DOHH2 (cell line): ENCODE measurements at regions not wholly inside any gene's neighbourhood (a gene's known extent, or its start where the extent isn't known, plus 50 kb on each side); places are given as distances from the start of the nearest gene placed in this dataset.

Source experiments
- H3F3A ChIP-seq: fragments of 200-600 bp; sonication (generic), shearing (Covaris generic); 2 replicates; pipeline ENCODE4 v1.6.0; 2016; ENCODE audit warnings: antibody characterized with exemption, mild to moderate bottlenecking; ENCODE audit not compliant: control insufficient read depth, insufficient read depth
- H3K27ac ChIP-seq: fragments of 200-600 bp; sonication (generic); 2 replicates; pipeline ENCODE4 v1.5.1; 2014; ENCODE audit warnings: low read depth, mild to moderate bottlenecking, low read length, moderate library complexity
- H3K27me3 ChIP-seq: fragments of 200-600 bp; sonication (generic); 2 replicates; pipeline ENCODE4 v1.6.1; 2014; ENCODE audit warnings: mild to moderate bottlenecking, low read length, mixed read lengths; ENCODE audit not compliant: control insufficient read depth
- H3K36me3 ChIP-seq: fragments of 200-600 bp; sonication (generic); 2 replicates; pipeline ENCODE4 v1.6.1; 2014; ENCODE audit warnings: mild to moderate bottlenecking, low read length, moderate library complexity, mixed read lengths; ENCODE audit not compliant: control insufficient read depth
- H3K4me1 ChIP-seq: fragments of 200-600 bp; sonication (generic); 2 replicates; pipeline ENCODE4 v1.6.1; 2014; ENCODE audit warnings: mild to moderate bottlenecking, low read length, mixed read lengths; ENCODE audit not compliant: control insufficient read depth
- H3K4me2 ChIP-seq: fragments of 200-600 bp; sonication (generic); 2 replicates; pipeline ENCODE4 v1.6.0; 2014; ENCODE audit warnings: mild to moderate bottlenecking, low read length, moderate library complexity
- H3K4me3 ChIP-seq: fragments of 200-600 bp; sonication (generic); 2 replicates; pipeline ENCODE4 v1.5.1; 2014; ENCODE audit warnings: mild to moderate bottlenecking, low read length, mixed read lengths
- H3K79me2 ChIP-seq: fragments of 200-600 bp; sonication (generic); 2 replicates; pipeline ENCODE4 v1.6.1; 2014; ENCODE audit warnings: mild to moderate bottlenecking, low read length, mixed read lengths; ENCODE audit not compliant: control insufficient read depth
- H3K9me2 ChIP-seq: fragments of 200-600 bp; sonication (generic); replicated peaks from 2 replicates; pipeline ENCODE4 v1.6.1; 2014; ENCODE audit warnings: mild to moderate bottlenecking, low read length, mixed read lengths; ENCODE audit not compliant: control insufficient read depth
- H3K9me3 ChIP-seq: fragments of 200-600 bp; sonication (generic); 2 replicates; pipeline ENCODE4 v1.6.1; 2014; ENCODE audit warnings: antibody characterized with exemption, low read length, mixed read lengths; ENCODE audit not compliant: control insufficient read depth, insufficient read depth
- H4K20me1 ChIP-seq: fragments of 200-600 bp; sonication (generic); 2 replicates; pipeline ENCODE4 v1.6.0; 2014; ENCODE audit warnings: low read depth, mild to moderate bottlenecking, antibody characterized with exemption, low read length, moderate library complexity; ENCODE audit not compliant: control insufficient read depth, insufficient read depth
- CTCF ChIP-seq: fragments of 200-600 bp; sonication (generic); IDR thresholded peaks from one replicate; pipeline ENCODE4 v1.5.1; 2014; ENCODE audit warnings: antibody characterized with exemption, mild to moderate bottlenecking, low read depth, low read length; ENCODE audit not compliant: poor library complexity, severe bottlenecking
- EZH2phosphoT487 ChIP-seq: fragments of 200-600 bp; sonication (generic); IDR thresholded peaks from 2 replicates; pipeline ENCODE4 v1.6.1; 2017; ENCODE audit warnings: borderline replicate concordance, mild to moderate bottlenecking, antibody characterized with exemption, low read length, moderate library complexity, mixed read lengths

GRCh38 chr11:92865352-92865751 is 104.1 kb upstream of the MTNR1B start:
- H3K79me2 ChIP-seq, result no peaks in the 10 kb centered on the region
- H3K9me2 ChIP-seq, result no peaks in the 10 kb centered on the region
- no peaks in the 10 kb centered on the region for H3K4me1 ChIP-seq
- no peak overlapping the region for H3K27ac ChIP-seq
- H3F3A ChIP-seq, result no peaks in the 10 kb centered on the region
- no peak overlapping the region for H3K4me2 ChIP-seq
- no peaks in the 10 kb centered on the region for H3K9me3 ChIP-seq
- H4K20me1 ChIP-seq, result no peaks in the 10 kb centered on the region
- H3K27me3 ChIP-seq, result no peaks in the 10 kb centered on the region
- TF ChIP-seq EZH2phosphoT487 (no peak), CTCF (no peak)
- H3K36me3 ChIP-seq, result no peaks in the 10 kb centered on the region
- H3K4me3 ChIP-seq, result no peak overlapping the region

GRCh38 chr11:92866679-92867282 is 102.7 kb upstream of the MTNR1B start:
- Histone ChIP-seq H3K27ac (no peak overlapping the region), H3F3A (no peaks in the 10 kb centered on the region), H3K9me3 (no peaks in the 10 kb centered on the region), H3K27me3 (no peaks in the 10 kb centered on the region), H3K4me3 (no peak overlapping the region), H3K79me2 (no peaks in the 10 kb centered on the region), H3K36me3 (no peaks in the 10 kb centered on the region), H3K4me2 (no peak overlapping the region), H4K20me1 (no peaks in the 10 kb centered on the region), H3K4me1 (no peaks in the 10 kb centered on the region), H3K9me2 (no peaks in the 10 kb centered on the region)
- TF ChIP-seq CTCF, result no peak
- TF ChIP-seq EZH2phosphoT487, result no peak

- no peaks in the 10 kb centered on the region for H3F3A ChIP-seq
- no peaks in the 10 kb centered on the region for H4K20me1 ChIP-seq
- H3K36me3 ChIP-seq, result no peaks in the 10 kb centered on the region
- no peaks in the 10 kb centered on the region for H3K79me2 ChIP-seq
- no peaks in the 10 kb centered on the region for H3K27me3 ChIP-seq
- H3K4me3 ChIP-seq, result no peak overlapping the region
- TF ChIP-seq CTCF (no peak), EZH2phosphoT487 (no peak)
- no peak overlapping the region for H3K4me2 ChIP-seq
- H3K4me1 ChIP-seq, result no peaks in the 10 kb centered on the region
- no peaks in the 10 kb centered on the region for H3K9me3 ChIP-seq
- no peaks in the 10 kb centered on the region for H3K9me2 ChIP-seq
- H3K27ac ChIP-seq, result no peak overlapping the region
These were observed 101.4 kb upstream of the MTNR1B start for GRCh38 chr11:92867913-92868619.
